Left ventricle myocardium inferior (tissue), 1 donor: ENCODE measurements at regions not wholly inside any gene's neighbourhood (a gene's known extent, or its start where the extent isn't known, plus 50 kb on each side); places are given as distances from the start of the nearest gene placed in this dataset.

ENCODE experiments used
- DNase-seq: peaks from one replicate; pipeline ENCODE4 v3.0.0-alpha.2; 2020
- H3K27ac ChIP-seq: fragments of 200-600 bp; replicated peaks from 2 replicates; pipeline ENCODE4 v1.8.0; 2021
- H3K27me3 ChIP-seq: fragments of 200-600 bp; 2 replicates; pipeline ENCODE4 v1.8.0; 2021; ENCODE audit warnings: low read depth
- H3K36me3 ChIP-seq: fragments of 200-600 bp; 2 replicates; pipeline ENCODE4 v1.8.0; 2021
- H3K4me1 ChIP-seq: fragments of 200-600 bp; 2 replicates; pipeline ENCODE4 v1.8.0; 2021
- H3K4me3 ChIP-seq: fragments of 200-600 bp; 2 replicates; pipeline ENCODE4 v1.8.0; 2021; ENCODE audit warnings: mild to moderate bottlenecking, moderate library complexity
- H3K9me3 ChIP-seq: fragments of 200-600 bp; replicated peaks from 2 replicates; pipeline ENCODE4 v1.8.0; 2021
- CTCF ChIP-seq: fragments of 200-600 bp; IDR thresholded peaks from 2 replicates; pipeline ENCODE4 v1.8.0; 2021; ENCODE audit warnings: antibody characterized with exemption, mild to moderate bottlenecking, borderline replicate concordance
- intact Hi-C: fragments of 100-400 bp; cut with micrococcal nuclease; formaldehyde crosslinking; loops from one replicate; pipeline ENCODE4 v1.11.0; 2022
- donor health status: DM: no; HTN: yes; CAD: no; lungs with severe emphysema.

- no peak for DNase-seq
- intact Hi-C loops, result no loop called here
- H3K9me3 ChIP-seq, result no peaks in the 10 kb centered on the region
- no peaks in the 10 kb centered on the region for H3K4me1 ChIP-seq
- TF ChIP-seq CTCF, result no peak
- H3K27me3 ChIP-seq, result peaks cover 10% of the 10 kb centered on the region
- no peak overlapping the region for H3K27ac ChIP-seq
- no peak overlapping the region for H3K4me3 ChIP-seq
- no peaks in the 10 kb centered on the region for H3K36me3 ChIP-seq
Measured at GRCh38 chr16:80263181-80263823, 277.5 kb upstream of the DYNLRB2 start.

- no peak for DNase-seq
- Histone ChIP-seq H3K9me3 (no peaks in the 10 kb centered on the region), H3K4me3 (no peak overlapping the region), H3K4me1 (no peaks in the 10 kb centered on the region), H3K27ac (no peak overlapping the region), H3K36me3 (no peaks in the 10 kb centered on the region), H3K27me3 (peaks cover 10% of the 10 kb centered on the region)
- no peak for TF ChIP-seq CTCF
- intact Hi-C loops, result no loop called here
Measured at GRCh38 chr16:80260906-80261311, 279.9 kb upstream of the DYNLRB2 start.

- intact Hi-C loops, result no loop called here
- Histone ChIP-seq H3K4me1 (no peaks in the 10 kb centered on the region), H3K27me3 (peaks cover 6% of the 10 kb centered on the region), H3K36me3 (no peaks in the 10 kb centered on the region), H3K9me3 (no peaks in the 10 kb centered on the region), H3K4me3 (no peak overlapping the region), H3K27ac (no peak overlapping the region)
- DNase-seq, result no peak
- no peak for TF ChIP-seq CTCF
Measured at GRCh38 chr16:80259290-80259805, 281.4 kb upstream of the DYNLRB2 start.

GRCh38 chr16:80258407-80258806 is 282.4 kb upstream of the DYNLRB2 start:
- no peaks in the 10 kb centered on the region for H3K9me3 ChIP-seq
- no peak for DNase-seq
- no peak overlapping the region for H3K4me3 ChIP-seq
- H3K27ac ChIP-seq, result no peak overlapping the region
- H3K27me3 ChIP-seq, result peaks cover 3% of the 10 kb centered on the region
- intact Hi-C loops, result no loop called here
- H3K4me1 ChIP-seq, result no peaks in the 10 kb centered on the region
- TF ChIP-seq CTCF, result no peak
- H3K36me3 ChIP-seq, result no peaks in the 10 kb centered on the region

- Histone ChIP-seq H3K4me3 (no peak overlapping the region), H3K9me3 (no peaks in the 10 kb centered on the region), H3K36me3 (no peaks in the 10 kb centered on the region), H3K27me3 (peaks cover 5% of the 10 kb centered on the region), H3K27ac (no peak overlapping the region), H3K4me1 (no peaks in the 10 kb centered on the region)
- intact Hi-C loops, result no loop called here
- no peak for TF ChIP-seq CTCF
- no peak for DNase-seq
Measured at GRCh38 chr16:80254970-80255369, 285.8 kb upstream of the DYNLRB2 start.
